Sigmoid colon (tissue), 6 donors: ENCODE measurements at regions not wholly inside any gene's neighbourhood (a gene's known extent, or its start where the extent isn't known, plus 50 kb on each side); places are given as distances from the start of the nearest gene placed in this dataset.

Source experiments
- DNase-seq: peaks from one replicate; pipeline ENCODE4 v3.0.0-alpha.2; 2019
- H3K27ac ChIP-seq, 4 donors: fragments of 200-600 bp; sonication (generic); one replicate each; pipeline ENCODE4 v1.5.1; 2016 to 2019; ENCODE audit warnings: mild to moderate bottlenecking in 1 of 4
- H3K27me3 ChIP-seq, 3 donors: fragments of 200-600 bp; sonication (generic); one replicate each; pipeline ENCODE4 v1.5.1; 2019; ENCODE audit warnings: mild to moderate bottlenecking in 1 of 3
- H3K36me3 ChIP-seq, 4 donors: fragments of 200-600 bp; sonication (generic); one replicate each; pipeline ENCODE4 v1.5.1; 2016 to 2019
- H3K4me1 ChIP-seq, 4 donors: fragments of 200-600 bp; sonication (generic); one replicate each; pipeline ENCODE4 v1.5.1; 2017 to 2019
- H3K4me3 ChIP-seq, 4 donors: fragments of 200-600 bp; sonication (generic); one replicate each; pipeline ENCODE4 v1.5.1; 2017 to 2019; ENCODE audit warnings: mild to moderate bottlenecking in 2 of 4, moderate library complexity in 1 of 4
- H3K9me3 ChIP-seq, 4 donors: fragments of 200-600 bp in 3 of 4; sonication (generic) in 3 of 4; one replicate each; pipeline versions ENCODE4 v1.5.1 to v1.6.1; 2013 to 2019
- CTCF ChIP-seq, 4 experiments: fragments of 450-650 bp in 3 of 4; fragments of 200-600 bp in 1 of 4; IDR thresholded peaks; one replicate each; pipeline ENCODE4 v1.5.1; 2016 to 2019; ENCODE audit warnings: antibody characterized with exemption in 4 of 4, mild to moderate bottlenecking in 3 of 4, moderate library complexity in 2 of 4
- EP300 ChIP-seq, 4 donors: sonication (generic); formaldehyde crosslinking; IDR thresholded peaks; one replicate each; pipeline ENCODE4 v1.6.1; 2017; ENCODE audit warnings: antibody characterized with exemption in 4 of 4
- POLR2A ChIP-seq, 2 donors: fragments of 450-650 bp; IDR thresholded peaks; one replicate each; pipeline ENCODE4 v1.6.1; 2016; ENCODE audit warnings: antibody characterized with exemption in 2 of 2, mild to moderate bottlenecking in 2 of 2, moderate library complexity in 2 of 2
- POLR2AphosphoS5 ChIP-seq, 4 donors: sonication (generic); formaldehyde crosslinking; IDR thresholded peaks; one replicate each; pipeline ENCODE4 v1.6.1; 2017; ENCODE audit warnings: antibody characterized with exemption in 4 of 4
- WGBS, 2 donors: extraction: QIAGEN DNeasy Blood & Tissue Kit; methylation state at CpG; one replicate each; pipeline ENCODE4 v1.1.7; 2013; 5-methylcytosine and 5-hydroxymethylcytosine counted together
- intact Hi-C: fragments of 100-400 bp; cut with DNase I; formaldehyde crosslinking; loops from one replicate; pipeline ENCODE4 v1.15.1; 2023
- donor health status: healthy with polysubstance abuse.
- donor health status: healthy.

GRCh38 chr4:11342401-11342800, 86.3 kb downstream of the HS3ST1 start:
- no peak for TF ChIP-seq POLR2A (IDR thresholded peaks at IDR 0.05)
- TF ChIP-seq EP300 (IDR thresholded peaks at IDR 0.05) = no peak
- no peak for TF ChIP-seq POLR2AphosphoS5 (IDR thresholded peaks at IDR 0.05)
- no peak for TF ChIP-seq CTCF (IDR thresholded peaks at IDR 0.05)
- Histone ChIP-seq H3K27me3 (no peaks in the 10 kb centered on the region), H3K4me3 (no peak overlapping the region), H3K4me1 (peaks cover 0 to 19% (median 5%) of the 10 kb centered on the region in 4 donors), H3K9me3 (no peaks in the 10 kb centered on the region), H3K27ac (no peak overlapping the region), H3K36me3 (no peaks in the 10 kb centered on the region)
- 76 to 86% methylated on average over 6 of the region's 6 CpGs for WGBS, 2 donors
- DNase-seq = no peak
- intact Hi-C loops = no loop called here

- H3K27me3 ChIP-seq = no peaks in the 10 kb centered on the region
- H3K9me3 ChIP-seq = no peaks in the 10 kb centered on the region
- peaks cover 0 to 19% (median 5%) of the 10 kb centered on the region in 4 donors for H3K4me1 ChIP-seq
- TF ChIP-seq EP300 (IDR thresholded peaks at IDR 0.05) = no peak
- no peak for TF ChIP-seq POLR2AphosphoS5 (IDR thresholded peaks at IDR 0.05)
- TF ChIP-seq CTCF (IDR thresholded peaks at IDR 0.05) = no peak
- no peak for TF ChIP-seq POLR2A (IDR thresholded peaks at IDR 0.05)
- H3K27ac ChIP-seq = no peak overlapping the region
- H3K4me3 ChIP-seq = no peak overlapping the region
- H3K36me3 ChIP-seq = no peaks in the 10 kb centered on the region
- WGBS, 2 donors = 72 to 87% methylated on average over 6 of the region's 6 CpGs
- intact Hi-C loops = no loop called here
- no peak for DNase-seq
Observed at GRCh38 chr4:11341337-11342043, 87.2 kb downstream of the HS3ST1 start.

GRCh38 chr4:11338956-11339782, 89.5 kb downstream of the HS3ST1 start:
- H3K36me3 ChIP-seq = no peaks in the 10 kb centered on the region
- no peak for TF ChIP-seq POLR2A (IDR thresholded peaks at IDR 0.05)
- WGBS, 2 donors = 61 to 83% methylated on average over 5 of the region's 5 CpGs
- no peak overlapping the region for H3K4me3 ChIP-seq
- H3K27me3 ChIP-seq = no peaks in the 10 kb centered on the region
- H3K27ac ChIP-seq = no peak overlapping the region
- peaks cover 0 to 19% (median 5%) of the 10 kb centered on the region in 4 donors for H3K4me1 ChIP-seq
- H3K9me3 ChIP-seq = no peaks in the 10 kb centered on the region
- intact Hi-C loops = no loop called here
- no peak for DNase-seq

- DNase-seq = no peak
- Histone ChIP-seq H3K4me1 (peaks cover 0 to 10% (median 5%) of the 10 kb centered on the region in 4 donors), H3K9me3 (no peaks in the 10 kb centered on the region), H3K27ac (no peak overlapping the region), H3K36me3 (no peaks in the 10 kb centered on the region), H3K27me3 (no peaks in the 10 kb centered on the region), H3K4me3 (no peak overlapping the region)
- 47 to 69% methylated on average over 1 of the region's 1 CpG for WGBS, 2 donors
- intact Hi-C loops = no loop called here
- TF ChIP-seq POLR2AphosphoS5 (IDR thresholded peaks at IDR 0.05) (no peak), POLR2A (IDR thresholded peaks at IDR 0.05) (no peak), CTCF (IDR thresholded peaks at IDR 0.05) (no peak)
Observed at GRCh38 chr4:11337287-11337686, 91.4 kb downstream of the HS3ST1 start.

- Histone ChIP-seq H3K9me3 (no peaks in the 10 kb centered on the region), H3K36me3 (no peaks in the 10 kb centered on the region), H3K4me3 (no peak overlapping the region), H3K27me3 (no peaks in the 10 kb centered on the region), H3K4me1 (peaks cover 0 to 2% (median under 1%) of the 10 kb centered on the region in 4 donors), H3K27ac (no peak overlapping the region)
- no peak for TF ChIP-seq POLR2A (IDR thresholded peaks at IDR 0.05)
- TF ChIP-seq POLR2AphosphoS5 (IDR thresholded peaks at IDR 0.05) = peak in 1 of 4 donors; percentile 16
- TF ChIP-seq EP300 (IDR thresholded peaks at IDR 0.05) = no peak
- no peak for TF ChIP-seq CTCF (IDR thresholded peaks at IDR 0.05)
- 83 to 85% methylated on average over 4 of the region's 4 CpGs for WGBS, 2 donors
- intact Hi-C loops = no loop called here
- peak; percentile 63 for DNase-seq
Observed at GRCh38 chr4:11336435-11336834, 92.3 kb downstream of the HS3ST1 start.
